VCaP (cell line): ENCODE measurements at regions not wholly inside any gene's neighbourhood (a gene's known extent, or its start where the extent isn't known, plus 50 kb on each side); places are given as distances from the start of the nearest gene placed in this dataset.

Source experiments
- H3K27ac ChIP-seq: fragments of 450-650 bp; 2 replicates; pipeline ENCODE4 v1.5.1; 2017
- CTCF ChIP-seq: fragments of 450-650 bp; conservative IDR thresholded peaks from 2 replicates; pipeline ENCODE4 v1.5.1; 2017; ENCODE audit warnings: mild to moderate bottlenecking, moderate library complexity

DNA sequence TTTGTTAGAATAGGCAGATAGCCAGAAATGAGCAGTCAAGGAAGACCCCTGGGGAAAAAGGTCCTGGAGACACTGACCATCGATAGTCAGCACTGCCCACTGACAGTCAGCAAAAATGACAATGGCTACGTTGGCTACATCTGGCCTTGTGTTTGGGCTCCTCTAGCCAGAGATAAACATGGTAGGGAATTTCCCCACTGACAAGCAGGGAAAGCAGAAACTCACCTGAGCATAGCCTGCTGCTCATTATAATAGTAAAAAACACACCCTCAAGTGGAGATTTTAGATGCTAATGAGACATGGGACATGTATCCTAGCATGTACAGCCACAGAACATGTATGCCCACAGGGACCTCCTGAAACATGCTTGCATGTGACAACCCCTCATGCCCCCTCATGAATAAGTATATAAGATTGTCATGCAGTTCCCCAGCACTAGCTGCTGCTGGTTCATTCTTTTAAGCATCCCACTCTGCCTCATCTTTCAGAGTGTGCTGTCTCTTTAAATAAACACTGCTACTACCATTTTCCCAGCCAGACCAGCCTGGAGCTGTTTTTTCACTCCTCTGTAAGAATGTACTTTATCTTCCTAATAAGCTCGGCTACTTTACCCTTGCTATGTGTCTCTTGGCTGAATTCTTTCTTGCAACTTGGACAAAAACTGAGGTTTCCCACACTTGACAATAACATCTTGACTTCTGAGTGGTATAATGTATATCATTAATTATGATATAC lies 550.1 kb upstream of the CDH8 start:
- H3K27ac ChIP-seq: no peak overlapping the region
- no peak for TF ChIP-seq CTCF

DNA sequence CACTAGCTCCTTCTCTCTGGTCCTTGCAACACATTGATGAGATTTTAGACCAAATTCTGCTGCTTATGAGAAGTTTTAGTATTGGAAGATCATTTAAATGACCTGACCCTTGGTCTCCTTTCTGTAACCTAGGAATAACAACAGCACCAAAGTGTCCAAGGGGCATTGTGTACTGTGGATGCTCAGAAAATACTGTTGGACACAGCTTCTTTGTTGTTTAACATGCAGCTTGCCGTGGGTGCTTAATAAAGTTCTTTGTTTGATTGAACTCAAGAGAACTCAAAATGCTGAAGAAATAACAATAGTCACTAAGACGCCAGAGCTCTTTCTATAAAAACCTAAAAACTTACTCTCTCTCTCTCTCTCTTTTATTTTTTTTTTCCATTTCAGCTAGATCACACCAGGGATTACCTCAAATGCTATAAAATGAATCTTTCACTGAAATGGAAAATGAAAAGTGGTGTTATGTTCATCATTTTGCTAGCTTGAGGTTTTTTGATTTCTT lies 548.9 kb upstream of the CDH8 start:
- no peak for TF ChIP-seq CTCF
- no peak overlapping the region for H3K27ac ChIP-seq

- TF ChIP-seq CTCF: no peak
- H3K27ac ChIP-seq: no peak overlapping the region
Observed at GRCh38 chr16:62583414-62583813, 547.2 kb upstream of the CDH8 start.

GRCh38 chr16:62573466-62573865 lies 537.2 kb upstream of the CDH8 start:
- no peak overlapping the region for H3K27ac ChIP-seq
- no peak for TF ChIP-seq CTCF

DNA sequence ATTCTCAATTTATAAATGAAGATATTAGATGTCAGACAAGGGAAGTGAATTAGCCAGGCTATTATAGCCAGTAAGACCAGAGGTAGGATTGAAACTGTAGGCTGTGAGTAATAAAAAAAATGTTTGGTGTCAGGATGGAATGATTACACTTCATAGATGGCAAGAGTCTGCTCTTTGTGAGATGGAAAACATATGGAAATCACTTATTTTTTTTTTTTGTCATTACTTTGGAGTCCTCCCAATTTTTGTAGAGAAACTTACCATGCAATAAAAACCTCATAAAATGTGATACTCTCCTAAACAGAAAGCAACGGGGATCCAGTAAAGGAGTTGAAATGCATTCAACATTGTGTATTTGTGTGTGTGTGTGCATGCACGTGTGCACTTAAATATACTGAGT lies 532.7 kb upstream of the CDH8 start:
- H3K27ac ChIP-seq: no peak overlapping the region
- TF ChIP-seq CTCF: no peak

DNA sequence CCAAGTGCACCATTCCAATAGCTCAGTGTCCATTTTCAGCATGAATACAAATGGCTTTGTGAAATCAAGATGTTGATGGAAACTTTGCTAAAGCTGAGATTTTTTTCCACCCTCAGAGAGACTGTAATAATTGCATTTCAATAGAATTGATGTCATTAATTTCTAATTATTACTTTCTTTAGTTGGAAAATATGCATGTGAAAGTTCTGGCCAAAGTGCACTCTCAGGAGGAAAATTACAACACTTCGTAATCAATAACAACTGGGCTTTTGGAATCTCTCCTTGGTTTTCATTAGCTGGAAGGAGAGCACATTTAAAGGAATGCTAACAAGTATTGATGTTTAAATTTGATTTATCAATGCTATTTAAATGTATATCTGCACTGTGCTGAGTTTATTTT lies 529.5 kb upstream of the CDH8 start:
- no peak overlapping the region for H3K27ac ChIP-seq
- TF ChIP-seq CTCF: no peak

DNA sequence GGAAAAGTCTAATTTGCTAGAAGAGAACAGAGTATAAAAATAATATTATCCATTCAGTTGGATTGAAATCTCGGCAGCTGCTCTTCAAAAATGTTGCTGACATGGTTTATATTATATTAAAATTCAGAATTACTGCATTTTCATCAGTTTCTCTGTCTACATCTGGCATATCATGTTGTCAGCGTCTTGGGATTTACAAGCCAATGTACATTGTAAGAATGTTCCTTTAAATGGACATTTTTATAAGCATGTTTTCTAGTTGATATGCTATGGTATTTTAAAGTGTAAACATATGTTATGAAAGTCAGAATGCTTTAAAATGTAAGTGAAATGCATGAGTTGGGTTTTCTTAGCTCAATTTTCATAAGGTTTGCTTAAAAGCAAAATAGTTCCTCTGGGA lies 528.1 kb upstream of the CDH8 start:
- no peak overlapping the region for H3K27ac ChIP-seq
- TF ChIP-seq CTCF: no peak
